Pulmonary artery endothelial cell (primary cell): ENCODE measurements at regions not wholly inside any gene's neighbourhood (a gene's known extent, or its start where the extent isn't known, plus 50 kb on each side); places are given as distances from the start of the nearest gene placed in this dataset.
"Not testable (repeated sequence)": the region's sequence is repeated elsewhere in the genome, so short reads cannot be mapped to it uniquely, and the experiment has no call there.

Experiments
- DNase-seq: peaks from one replicate; pipeline ENCODE4 v3.0.0-alpha.2; 2011; ENCODE audit warnings: low read depth, low spot score

DNA sequence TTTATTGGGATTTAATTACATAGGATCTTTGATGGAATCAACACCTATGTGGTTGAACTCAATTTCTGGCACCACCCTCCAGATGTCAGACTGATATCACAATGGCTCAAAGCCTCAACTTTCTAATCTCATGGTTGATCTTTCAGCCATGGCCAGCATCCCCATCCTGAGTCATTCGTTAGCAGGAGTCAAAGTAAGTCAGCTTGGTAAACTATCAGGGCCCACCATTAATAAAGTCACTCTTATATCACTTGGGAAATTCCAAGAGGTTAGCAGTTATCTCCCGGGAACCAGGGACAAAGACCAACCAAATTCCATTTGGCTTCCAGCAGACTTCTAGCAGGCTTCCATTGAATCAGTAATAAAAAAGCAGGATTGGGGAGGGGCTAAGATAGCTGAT is 50.7 kb upstream of the TNFSF4 start:
- no peak for DNase-seq

DNA sequence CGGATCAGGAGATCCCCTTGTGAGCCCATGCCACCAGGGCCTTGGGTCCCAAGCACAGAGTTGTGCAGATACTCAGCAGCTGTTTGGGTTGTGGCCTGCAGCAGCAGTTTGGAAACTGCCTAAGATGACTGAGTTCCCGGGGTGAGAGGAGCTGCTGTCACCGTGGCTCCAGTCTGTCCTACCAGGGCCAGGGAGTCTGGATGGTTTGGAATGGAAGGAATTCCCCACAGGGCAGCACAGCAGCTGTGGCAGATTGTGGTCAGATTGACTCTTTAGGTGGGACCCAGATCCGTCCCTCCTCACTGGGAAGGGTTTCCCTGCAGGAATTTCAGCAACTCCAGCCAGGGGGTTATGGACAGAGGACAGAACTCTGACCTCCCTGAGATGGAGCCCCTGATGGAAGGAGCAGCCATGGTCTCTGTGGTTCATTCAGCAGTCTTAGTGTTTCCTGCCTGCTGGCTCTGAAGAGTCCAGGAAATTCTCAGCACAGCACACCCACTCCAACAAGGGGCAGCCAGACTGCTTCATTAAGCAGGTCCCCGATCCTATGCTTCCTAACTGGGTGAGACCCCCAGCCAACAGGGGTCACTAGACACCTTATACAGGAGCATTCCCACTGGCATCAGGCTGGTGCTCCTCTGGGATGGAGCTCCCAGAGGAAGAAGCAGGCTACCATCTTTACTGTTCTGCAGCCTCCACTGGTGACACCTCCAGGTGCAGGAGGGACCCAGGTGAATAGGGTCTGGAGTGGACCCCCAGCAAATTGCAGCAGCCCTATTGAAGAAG is 51.5 kb upstream of the TNFSF4 start:
- no peak for DNase-seq

DNA sequence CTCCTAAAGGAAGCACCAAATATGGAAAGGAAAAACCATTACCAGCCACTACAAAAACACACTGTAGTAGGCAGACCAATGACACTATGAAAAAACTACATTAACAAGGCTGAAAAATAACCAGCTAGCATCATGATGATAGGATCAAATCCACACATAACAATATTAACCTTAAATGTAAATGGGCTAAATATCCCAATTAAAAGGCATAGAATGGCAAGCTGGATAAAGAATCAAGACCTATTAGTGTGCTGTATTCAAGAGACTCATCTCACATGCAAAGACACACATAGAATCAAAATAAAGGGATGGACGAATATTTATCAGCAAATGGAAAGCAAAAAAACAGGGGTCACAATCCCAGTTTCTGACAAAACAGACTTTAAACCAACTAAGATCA is 53.2 kb upstream of the TNFSF4 start:
- not testable (repeated sequence) for DNase-seq

DNA sequence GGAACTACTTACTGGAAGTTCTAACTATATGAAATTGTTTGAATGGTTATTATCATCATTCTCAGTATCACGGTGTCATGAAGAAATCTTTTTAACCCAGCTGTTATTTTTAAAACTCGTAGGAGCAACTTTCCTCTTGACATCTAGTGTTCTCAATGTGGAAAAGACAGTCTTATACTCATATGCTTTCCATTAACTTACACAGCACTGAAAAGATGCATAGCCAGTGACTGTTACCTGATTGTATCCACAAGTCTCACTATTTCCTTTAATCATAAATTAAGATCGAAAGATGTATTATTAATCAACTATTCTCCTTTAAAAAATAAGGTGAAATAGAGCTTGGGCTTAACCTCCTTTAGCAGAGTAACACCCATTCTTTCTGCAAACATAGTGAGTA is 59.7 kb upstream of the TNFSF4 start:
- no peak for DNase-seq

DNA sequence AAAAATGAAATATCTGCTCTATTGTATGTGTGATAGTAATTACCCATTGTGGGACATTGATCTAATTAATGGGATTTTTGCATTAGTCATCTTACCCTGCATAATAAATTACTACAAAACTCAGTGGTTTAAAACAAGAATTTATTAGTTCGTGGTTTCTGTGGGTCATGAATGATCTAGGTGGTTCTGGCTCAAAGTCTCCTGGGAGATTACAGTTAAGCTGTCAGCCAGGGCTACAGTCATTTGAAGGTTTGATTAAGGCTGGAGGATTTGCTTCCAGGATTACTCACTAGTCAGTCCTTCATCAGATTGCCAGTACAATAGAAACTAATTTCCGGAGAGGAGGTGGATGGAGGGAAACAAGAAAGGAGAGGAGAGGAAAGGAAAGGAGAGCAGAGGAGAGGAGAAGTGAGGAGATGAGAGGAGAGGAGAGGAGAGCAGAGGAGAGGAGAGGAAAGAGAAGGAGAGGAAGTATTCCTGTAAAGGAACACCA is 60.4 kb upstream of the TNFSF4 start:
- DNase-seq: no peak

DNA sequence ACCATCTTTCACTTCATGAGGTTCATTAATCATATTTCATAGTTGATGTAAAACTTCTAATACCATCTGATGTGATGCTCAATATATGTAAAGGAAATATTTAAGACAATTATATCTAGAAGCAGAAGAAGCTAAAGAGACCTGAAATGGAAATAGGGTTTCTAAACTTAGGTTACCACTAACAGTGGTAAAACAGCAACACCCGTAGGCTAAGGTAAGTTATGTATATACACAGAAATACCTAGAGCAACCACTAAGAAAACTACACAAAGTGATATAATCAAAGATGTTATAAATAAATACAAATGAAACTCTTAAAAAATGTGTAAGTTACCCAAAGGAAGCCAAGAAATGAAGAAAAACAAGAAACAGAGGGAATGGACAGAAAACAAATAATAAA is 61.1 kb upstream of the TNFSF4 start:
- no peak for DNase-seq

DNA sequence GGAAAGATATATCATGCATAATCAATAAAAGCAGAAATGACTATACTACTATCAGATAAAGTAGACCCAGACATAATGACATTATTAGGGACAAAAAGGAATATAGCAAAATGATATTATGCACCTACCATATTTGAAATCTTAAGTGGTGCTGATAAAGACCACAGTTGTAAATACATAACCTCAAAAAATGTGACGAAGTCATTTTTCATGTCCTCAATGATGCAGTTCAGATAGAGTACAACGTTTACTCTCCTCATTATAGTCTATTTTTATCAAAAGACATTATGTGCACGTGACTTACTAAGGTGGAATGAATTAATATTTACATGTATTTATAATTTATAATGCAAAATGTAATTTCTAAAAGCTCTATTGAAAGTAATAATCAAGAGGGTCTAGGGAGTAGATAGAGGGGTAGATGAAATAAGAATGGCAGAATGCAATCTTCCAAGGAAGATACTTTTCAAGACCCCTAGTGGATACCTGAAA is 61.7 kb upstream of the TNFSF4 start:
- no peak for DNase-seq

DNA sequence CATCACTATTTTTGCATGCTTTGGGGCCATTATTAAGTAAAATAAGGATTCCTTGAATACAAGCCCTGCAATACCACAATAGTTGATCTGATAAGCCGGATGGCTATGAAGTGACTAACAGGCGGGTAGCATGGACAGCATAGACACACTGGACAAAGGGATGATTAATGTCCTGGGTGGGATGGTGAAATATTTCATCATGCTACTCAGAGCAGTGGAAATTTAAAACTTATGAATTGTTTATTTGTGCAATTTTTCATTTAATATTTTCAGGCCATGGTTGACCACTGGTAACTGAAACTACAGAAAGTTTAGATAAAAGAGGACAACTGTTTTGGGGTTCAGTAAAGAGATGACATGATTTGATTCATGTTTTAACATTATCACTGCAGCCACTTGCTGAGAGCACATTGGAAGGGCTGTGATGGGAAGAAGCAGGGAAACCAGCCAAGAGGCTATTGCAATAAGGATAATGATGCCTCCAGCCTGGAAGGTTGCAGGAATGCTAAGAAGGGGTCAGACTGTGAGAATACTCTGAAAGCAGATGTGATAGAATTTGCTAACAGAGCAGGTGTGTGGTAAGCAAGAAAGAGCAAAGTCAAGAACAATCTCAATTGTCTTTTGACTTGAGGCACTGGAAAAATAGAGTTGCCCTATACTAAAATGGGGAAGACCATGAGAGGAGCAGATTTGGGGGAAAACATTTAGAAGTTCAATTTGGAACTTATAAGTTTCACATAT is 62.5 kb upstream of the TNFSF4 start:
- DNase-seq: no peak

DNA sequence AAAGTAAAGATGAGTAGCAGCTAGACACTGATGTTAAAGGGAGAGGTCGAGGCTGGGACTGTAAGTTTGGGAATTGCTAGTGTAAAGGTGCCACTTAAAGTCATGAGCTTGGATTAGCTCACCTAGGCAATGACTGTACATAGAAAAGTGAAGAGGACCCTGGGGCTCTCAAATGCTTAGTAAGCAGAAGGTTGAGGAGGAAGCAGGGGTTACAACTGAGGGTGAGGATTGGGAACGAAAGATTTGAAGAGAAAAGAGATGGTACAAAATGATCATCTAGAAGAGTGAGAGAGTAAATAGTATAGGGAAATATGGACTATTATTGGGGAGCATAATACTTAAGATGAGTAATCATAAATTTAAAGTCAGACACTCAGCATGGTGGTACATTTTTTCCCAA is 63.1 kb upstream of the TNFSF4 start:
- DNase-seq: no peak

DNA sequence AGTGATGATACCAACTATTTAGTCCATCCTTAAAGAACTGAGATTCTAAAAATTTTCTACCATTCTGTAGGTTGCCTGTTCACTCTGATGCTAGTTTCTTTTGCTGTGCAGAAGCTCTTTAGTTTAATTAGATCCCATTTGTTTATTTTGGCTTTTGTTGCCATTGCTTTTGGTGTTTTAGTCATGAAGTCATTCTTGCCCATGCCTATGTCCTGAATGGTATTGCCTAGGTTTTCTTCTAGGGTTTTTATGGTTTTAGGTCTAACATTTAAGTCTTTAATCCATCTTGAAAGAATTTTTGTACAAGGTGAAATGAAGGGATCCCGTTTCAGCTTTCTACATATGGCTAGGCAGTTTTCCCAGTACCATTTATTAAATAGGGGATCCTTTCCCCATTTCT is 63.9 kb upstream of the TNFSF4 start:
- DNase-seq: not testable (repeated sequence)

DNA sequence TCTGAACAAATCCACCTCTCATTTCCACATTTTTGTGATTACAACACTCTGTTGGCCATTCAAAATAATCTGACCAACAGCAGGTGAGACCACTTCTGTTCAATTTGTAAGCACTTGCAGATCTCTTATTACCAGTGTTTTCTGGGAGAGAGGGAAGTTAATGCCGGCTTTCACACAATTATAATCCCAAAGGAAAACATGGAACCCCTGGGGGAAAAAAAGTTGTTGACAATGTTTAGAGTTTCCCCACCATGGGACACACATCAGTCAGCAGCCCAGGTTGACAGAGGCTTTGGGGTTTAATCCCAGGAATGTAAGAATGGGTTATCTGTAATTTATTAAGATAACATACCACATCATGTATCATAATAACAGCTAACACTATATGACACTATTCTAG is 68.4 kb upstream of the TNFSF4 start:
- no peak for DNase-seq

DNA sequence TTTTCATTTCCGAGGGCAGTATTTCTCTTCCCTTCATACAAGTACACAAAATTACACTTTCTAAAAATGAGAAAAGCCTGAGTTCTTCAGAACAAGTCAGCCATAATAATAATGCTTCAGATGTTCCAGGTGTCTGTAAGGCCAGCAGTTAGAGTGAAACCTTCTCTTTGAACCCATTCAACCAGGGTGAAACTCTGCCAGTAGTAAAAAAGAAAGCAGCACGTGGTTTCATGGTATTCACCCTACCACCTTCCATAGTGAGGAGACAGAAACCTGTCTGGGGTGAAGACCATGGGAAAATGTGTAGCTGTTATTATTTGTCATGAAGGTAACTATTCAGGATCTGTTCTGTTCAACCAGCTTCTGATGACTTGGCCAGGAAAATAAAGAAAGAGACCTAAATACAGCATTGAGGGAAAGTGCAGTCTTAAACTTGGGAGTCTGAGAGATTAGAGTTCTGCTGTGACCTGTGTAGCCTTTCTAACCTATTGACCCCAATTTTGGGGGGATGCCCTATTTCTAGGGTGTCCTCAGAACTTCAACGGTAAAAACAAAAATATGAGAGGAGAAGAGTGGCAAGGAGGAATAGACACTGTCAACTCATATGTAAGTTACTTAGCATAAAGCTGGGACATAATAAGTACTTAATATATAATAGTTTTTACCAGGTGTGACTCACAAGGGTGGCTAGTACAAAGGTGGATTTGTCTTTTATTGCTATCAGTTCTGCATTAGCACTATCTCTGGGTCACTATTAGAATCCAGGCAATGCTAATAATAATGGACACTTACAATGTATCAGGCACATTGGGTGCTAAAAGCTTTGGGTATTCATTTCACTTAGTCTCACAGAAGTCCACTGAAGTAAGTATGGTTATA is 70.0 kb upstream of the TNFSF4 start:
- no peak for DNase-seq

DNA sequence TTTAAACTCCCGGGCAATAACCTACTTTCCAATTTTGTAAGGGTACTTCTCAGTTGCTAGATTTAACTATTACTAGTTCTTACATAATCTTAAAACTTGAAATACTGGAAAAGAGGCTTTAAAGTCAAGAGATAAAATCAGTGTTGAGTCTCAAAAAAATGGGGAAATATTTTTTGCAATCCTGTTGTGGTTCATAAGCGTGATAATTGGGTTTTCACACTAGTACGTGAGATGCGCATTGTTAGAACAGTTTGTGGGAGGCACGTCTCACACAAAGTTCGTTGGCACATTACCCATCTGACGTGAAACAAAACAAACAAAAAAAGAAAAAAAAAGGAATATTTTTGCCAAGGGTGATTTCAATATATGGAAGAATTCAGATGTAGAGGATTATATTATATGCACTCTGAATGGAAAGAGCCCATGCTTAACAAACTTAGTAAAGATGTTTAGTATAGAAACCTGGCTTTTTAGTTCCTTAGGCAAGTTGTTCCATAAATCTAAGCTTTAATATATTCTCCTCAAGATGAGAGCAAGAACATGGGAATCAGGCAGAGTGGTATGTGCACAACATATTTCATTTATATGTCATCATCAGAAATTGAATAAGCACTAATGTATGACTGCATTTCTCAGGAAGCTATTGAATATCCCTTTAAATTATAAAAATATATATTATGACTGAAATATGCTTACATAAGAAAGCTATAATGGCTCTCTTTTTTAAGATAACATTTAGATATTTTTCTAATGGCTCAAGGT is 73.9 kb upstream of the TNFSF4 start:
- no peak for DNase-seq

DNA sequence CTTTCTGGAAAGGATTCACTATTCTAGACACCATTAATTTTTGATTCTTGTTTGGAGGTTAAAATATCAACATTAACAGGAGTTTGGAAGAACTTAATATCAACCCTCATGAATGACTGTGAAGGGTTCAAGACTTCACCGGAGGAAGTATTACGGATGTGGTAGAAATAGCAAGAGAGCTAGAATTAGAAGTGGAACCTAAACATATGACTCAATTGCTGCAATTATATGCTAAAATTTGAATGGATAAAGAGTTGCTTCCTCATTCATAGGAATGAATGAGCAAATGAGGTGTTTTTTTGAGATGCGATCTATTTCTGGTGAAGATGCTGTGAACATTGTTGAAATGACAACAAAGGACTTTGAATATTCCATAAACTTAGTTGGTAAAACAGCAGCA is 77.9 kb upstream of the TNFSF4 start:
- DNase-seq: no peak

DNA sequence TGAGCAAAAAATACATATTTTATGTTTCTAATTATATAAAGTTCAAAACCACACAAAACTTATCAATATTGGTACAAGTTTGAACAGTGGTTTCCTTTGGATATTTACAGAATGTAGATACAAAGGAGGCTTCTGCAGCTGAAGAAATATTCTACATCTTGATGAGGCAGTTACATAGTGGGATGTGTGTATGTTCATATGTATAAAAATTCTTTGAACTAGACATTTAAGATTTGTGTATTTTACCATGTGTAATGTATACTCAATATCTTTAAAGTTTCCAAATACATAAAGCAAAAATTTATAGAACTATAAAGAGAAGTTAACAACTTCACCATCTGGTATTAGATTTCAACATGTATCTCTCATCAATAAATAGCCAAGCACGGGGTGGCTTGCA is 80.7 kb upstream of the TNFSF4 start:
- DNase-seq: no peak

DNA sequence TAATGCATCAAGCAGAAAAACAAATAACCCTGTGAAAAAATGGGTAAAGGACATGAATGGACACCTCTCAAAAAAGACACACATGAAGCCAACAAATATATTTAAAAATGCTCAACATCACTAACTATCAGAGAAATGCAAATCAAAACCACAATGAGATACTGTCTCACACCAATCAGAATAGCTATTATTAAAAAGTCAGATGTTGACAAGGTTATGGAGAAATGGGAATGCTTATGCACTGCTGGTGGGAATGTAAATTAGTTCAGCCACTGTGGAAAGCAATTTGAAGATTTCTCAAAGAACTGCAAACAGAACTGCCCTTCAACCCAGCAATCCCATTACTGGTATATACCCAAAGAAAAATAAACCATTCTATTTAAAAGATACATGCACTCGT is 86.6 kb upstream of the TNFSF4 start:
- no peak for DNase-seq

DNA sequence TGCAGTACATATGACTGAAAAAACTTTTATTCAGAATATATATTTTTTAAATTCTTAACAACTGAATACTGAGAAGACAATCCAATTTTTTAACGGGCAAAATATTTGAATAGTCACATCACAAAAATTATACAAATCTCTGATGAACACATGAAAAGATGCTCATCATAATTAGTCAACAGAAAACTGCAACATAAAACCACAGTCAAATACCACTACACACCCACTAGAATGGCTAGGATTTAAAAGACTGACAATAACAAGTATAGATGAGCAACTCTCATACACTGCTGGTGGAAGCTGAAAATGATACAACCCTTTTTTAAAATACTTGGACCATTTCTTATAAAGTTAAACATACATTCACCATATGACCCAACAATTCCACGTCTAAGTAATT is 87.7 kb upstream of the TNFSF4 start:
- no peak for DNase-seq

DNA sequence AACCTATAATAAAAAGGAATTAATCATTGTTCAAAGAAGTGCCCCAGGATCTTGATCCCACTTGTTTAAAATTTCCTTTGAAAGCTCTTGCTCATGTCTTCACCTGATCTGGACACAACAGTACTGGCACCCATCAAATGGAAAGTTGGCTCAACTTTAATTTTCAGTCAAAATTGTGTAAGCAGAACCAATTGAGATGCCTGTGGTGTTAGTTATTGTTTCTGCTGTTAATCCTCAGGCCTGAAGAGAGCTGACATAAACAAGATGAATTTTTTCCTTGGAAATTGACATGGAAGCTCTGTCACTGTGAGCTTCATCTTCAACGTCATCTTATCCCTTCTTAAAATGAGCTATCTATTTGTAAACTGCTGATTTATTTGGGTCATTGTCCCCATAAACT is 88.3 kb upstream of the TNFSF4 start:
- DNase-seq: no peak

DNA sequence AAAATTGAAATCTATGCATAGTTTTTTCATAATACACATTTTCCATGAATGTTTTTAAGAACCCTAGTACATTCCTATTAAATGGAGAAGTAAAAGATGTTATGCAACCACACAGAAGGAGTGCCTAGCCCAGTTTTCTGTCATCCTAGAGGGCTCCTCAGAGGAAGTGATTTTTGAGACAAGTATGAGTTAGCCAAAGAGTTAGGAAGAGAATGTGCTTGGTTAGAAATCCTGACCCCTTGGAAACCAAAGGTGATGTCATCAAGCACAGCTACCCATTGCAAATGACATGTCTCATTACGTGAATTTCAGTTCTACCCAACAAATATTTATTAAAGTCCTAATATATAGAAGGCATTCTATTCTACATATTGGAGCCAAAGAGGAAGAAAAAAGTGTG is 88.9 kb upstream of the TNFSF4 start:
- no peak for DNase-seq

DNA sequence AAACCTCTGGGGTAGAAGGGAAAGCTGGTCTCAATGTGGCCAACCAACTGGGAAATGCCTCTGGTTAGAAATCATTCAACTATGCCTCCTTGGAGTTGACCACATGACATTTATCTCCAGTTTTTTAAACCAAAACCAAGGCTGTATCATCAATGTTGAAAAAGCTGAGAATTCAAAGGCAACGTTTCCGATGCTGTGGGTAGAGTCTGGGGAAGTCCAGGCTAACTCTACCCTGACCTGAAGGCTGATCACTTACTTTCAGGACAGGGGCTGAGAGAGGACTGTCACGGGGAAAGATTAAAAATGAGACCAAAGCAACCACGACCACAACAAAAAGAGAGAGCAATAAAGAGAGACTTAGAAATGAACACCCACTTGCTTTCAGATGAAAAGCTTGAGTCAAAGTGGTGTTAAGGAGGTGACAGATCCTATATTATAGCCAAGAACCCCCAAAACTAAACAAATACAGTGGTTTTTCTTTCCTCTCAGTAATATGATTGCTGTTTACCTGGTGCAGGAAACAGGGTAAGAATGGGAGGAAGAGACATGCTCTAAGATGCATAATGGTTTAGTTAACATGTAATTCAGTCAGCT is 90.8 kb upstream of the TNFSF4 start:
- DNase-seq: no peak
